RWPE2 (cell line): ENCODE measurements at regions not wholly inside any gene's neighbourhood (a gene's known extent, or its start where the extent isn't known, plus 50 kb on each side); places are given as distances from the start of the nearest gene placed in this dataset.

ENCODE experiments used
- ATAC-seq: fragments of 200-7000 bp; cut with Tn5 transposase; 3 replicates; pipeline ENCODE4 v1.9.1; 2021; ENCODE audit warnings: low read depth
- DNase-seq: peaks from one replicate; pipeline ENCODE4 v3.0.0-alpha.2; 2020; ENCODE audit warnings: low spot score
- H3K27ac ChIP-seq: fragments of 450-650 bp; 2 replicates; pipeline ENCODE4 v1.5.1; 2017; ENCODE audit warnings: mild to moderate bottlenecking; ENCODE audit not compliant: poor library complexity, severe bottlenecking
- H3K27me3 ChIP-seq: fragments of 250-450 bp; sonication (Bioruptor Pico); 2 replicates; pipeline ENCODE4 v1.5.1; 2021; ENCODE audit warnings: mild to moderate bottlenecking, moderate library complexity; ENCODE audit not compliant: insufficient read depth, poor library complexity, severe bottlenecking
- H3K36me3 ChIP-seq: fragments of 250-450 bp; sonication (Bioruptor Pico); 2 replicates; pipeline ENCODE4 v1.5.1; 2020; ENCODE audit warnings: low read depth, mild to moderate bottlenecking, moderate library complexity
- H3K4me1 ChIP-seq: fragments of 250-450 bp; sonication (Bioruptor Pico); 2 replicates; pipeline ENCODE4 v1.5.1; 2021; ENCODE audit warnings: mild to moderate bottlenecking, moderate library complexity; ENCODE audit not compliant: insufficient read depth, poor library complexity, severe bottlenecking
- H3K4me3 ChIP-seq: fragments of 250-450 bp; sonication (Bioruptor Pico); 2 replicates; pipeline ENCODE4 v1.5.1; 2021; ENCODE audit warnings: mild to moderate bottlenecking, moderate library complexity; ENCODE audit not compliant: severe bottlenecking
- H3K9me3 ChIP-seq: fragments of 250-450 bp; sonication (Bioruptor Pico); 2 replicates; pipeline ENCODE4 v1.5.1; 2021; ENCODE audit warnings: mild to moderate bottlenecking, moderate library complexity; ENCODE audit not compliant: severe bottlenecking
- TF ChIP-seq, protein P1 (sequence below): fragments of 450-650 bp; IDR thresholded peaks from one replicate; pipeline ENCODE4 v1.5.1; 2017; ENCODE audit warnings: mild to moderate bottlenecking, moderate library complexity; ENCODE audit not compliant: poor library complexity, severe bottlenecking

- DNase-seq (no peak), ATAC-seq (no peak)
- H3K9me3 ChIP-seq: no peaks in the 10 kb centered on the region
- TF ChIP-seq, protein P1, sequence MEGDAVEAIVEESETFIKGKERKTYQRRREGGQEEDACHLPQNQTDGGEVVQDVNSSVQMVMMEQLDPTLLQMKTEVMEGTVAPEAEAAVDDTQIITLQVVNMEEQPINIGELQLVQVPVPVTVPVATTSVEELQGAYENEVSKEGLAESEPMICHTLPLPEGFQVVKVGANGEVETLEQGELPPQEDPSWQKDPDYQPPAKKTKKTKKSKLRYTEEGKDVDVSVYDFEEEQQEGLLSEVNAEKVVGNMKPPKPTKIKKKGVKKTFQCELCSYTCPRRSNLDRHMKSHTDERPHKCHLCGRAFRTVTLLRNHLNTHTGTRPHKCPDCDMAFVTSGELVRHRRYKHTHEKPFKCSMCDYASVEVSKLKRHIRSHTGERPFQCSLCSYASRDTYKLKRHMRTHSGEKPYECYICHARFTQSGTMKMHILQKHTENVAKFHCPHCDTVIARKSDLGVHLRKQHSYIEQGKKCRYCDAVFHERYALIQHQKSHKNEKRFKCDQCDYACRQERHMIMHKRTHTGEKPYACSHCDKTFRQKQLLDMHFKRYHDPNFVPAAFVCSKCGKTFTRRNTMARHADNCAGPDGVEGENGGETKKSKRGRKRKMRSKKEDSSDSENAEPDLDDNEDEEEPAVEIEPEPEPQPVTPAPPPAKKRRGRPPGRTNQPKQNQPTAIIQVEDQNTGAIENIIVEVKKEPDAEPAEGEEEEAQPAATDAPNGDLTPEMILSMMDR: no peak
- no peak overlapping the region for H3K27ac ChIP-seq
- H3K27me3 ChIP-seq: no peaks in the 10 kb centered on the region
- H3K4me1 ChIP-seq: peaks cover 10% of the 10 kb centered on the region
- H3K36me3 ChIP-seq: no peaks in the 10 kb centered on the region
- H3K4me3 ChIP-seq: no peak overlapping the region
Observed at GRCh38 chr3:31379598-31379997, 153.1 kb upstream of the STT3B start.

GRCh38 chr3:31382856-31383255, 149.9 kb upstream of the STT3B start:
- Histone ChIP-seq H3K4me1 (no peaks in the 10 kb centered on the region), H3K9me3 (no peaks in the 10 kb centered on the region), H3K27me3 (no peaks in the 10 kb centered on the region), H3K4me3 (no peak overlapping the region), H3K27ac (no peak overlapping the region), H3K36me3 (no peaks in the 10 kb centered on the region)
- TF ChIP-seq, protein P1: no peak
- DNase-seq: no peak
- ATAC-seq: no peak

- H3K36me3 ChIP-seq: no peaks in the 10 kb centered on the region
Observed at GRCh38 chr3:31384117-31384516, 148.6 kb upstream of the STT3B start.

GRCh38 chr3:31389939-31390338, 142.8 kb upstream of the STT3B start:
- Histone ChIP-seq H3K27me3 (no peaks in the 10 kb centered on the region), H3K9me3 (no peaks in the 10 kb centered on the region), H3K27ac (no peak overlapping the region), H3K36me3 (no peaks in the 10 kb centered on the region), H3K4me3 (no peak overlapping the region), H3K4me1 (no peaks in the 10 kb centered on the region)
- TF ChIP-seq, protein P1: no peak
- DNase-seq (no peak), ATAC-seq (no peak)

More at GRCh38 chr3:31384117-31384516, 148.6 kb upstream of the STT3B start:
- TF ChIP-seq, protein P1: no peak
- no peak overlapping the region for H3K4me3 ChIP-seq
- no peak overlapping the region for H3K27ac ChIP-seq
- H3K9me3 ChIP-seq: no peaks in the 10 kb centered on the region
- H3K27me3 ChIP-seq: no peaks in the 10 kb centered on the region
- DNase-seq (no peak), ATAC-seq (no peak)
- H3K4me1 ChIP-seq: no peaks in the 10 kb centered on the region

- ATAC-seq (no peak), DNase-seq (no peak)
- Histone ChIP-seq H3K27ac (no peak overlapping the region), H3K27me3 (no peaks in the 10 kb centered on the region), H3K36me3 (no peaks in the 10 kb centered on the region), H3K9me3 (no peaks in the 10 kb centered on the region), H3K4me3 (no peak overlapping the region), H3K4me1 (no peaks in the 10 kb centered on the region)
- TF ChIP-seq, protein P1: no peak
Observed at GRCh38 chr3:31390466-31390865, 142.3 kb upstream of the STT3B start.
